Right lung (tissue), 2 donors: ENCODE measurements at regions not wholly inside any gene's neighbourhood (a gene's known extent, or its start where the extent isn't known, plus 50 kb on each side); places are given as distances from the start of the nearest gene placed in this dataset.
A peak's percentile ranks its signal among the peaks of the same experiment; 100 is the strongest.
"Not testable (repeated sequence)": the region's sequence is repeated elsewhere in the genome, so short reads cannot be mapped to it uniquely, and the experiment has no call there.

ENCODE experiments used
- DNase-seq, 2 donors: peaks; one replicate each; pipeline ENCODE4 v3.0.0-alpha.2; 2013

GRCh38 chr15:61403884-61404283, 174.8 kb upstream of the RORA start:
- no peak for DNase-seq

- no peak for DNase-seq
Measured at GRCh38 chr15:61401903-61402698, 173.0 kb upstream of the RORA start.

GRCh38 chr15:61398310-61398709, 169.2 kb upstream of the RORA start:
- DNase-seq = no peak

- DNase-seq = no peak
Measured at GRCh38 chr15:61396235-61396919, 167.3 kb upstream of the RORA start.

GRCh38 chr15:61393949-61394348, 164.8 kb upstream of the RORA start:
- DNase-seq = peak; percentile 29 to 55

- DNase-seq = no peak
Measured at GRCh38 chr15:61393524-61393923, 164.4 kb upstream of the RORA start.

GRCh38 chr15:61390138-61390537, 161.0 kb upstream of the RORA start:
- DNase-seq = no peak

- DNase-seq = no peak
Measured at GRCh38 chr15:61389334-61390028, 160.4 kb upstream of the RORA start.

GRCh38 chr15:61387675-61388074, 158.6 kb upstream of the RORA start:
- DNase-seq = no peak

- DNase-seq = no peak
Measured at GRCh38 chr15:61383421-61383820, 154.3 kb upstream of the RORA start.

GRCh38 chr15:61382927-61383326, 153.8 kb upstream of the RORA start:
- no peak for DNase-seq

GRCh38 chr15:61381501-61381900, 152.4 kb upstream of the RORA start:
- DNase-seq = no peak

- DNase-seq = no peak
Measured at GRCh38 chr15:61380270-61380669, 151.2 kb upstream of the RORA start.

- DNase-seq = no peak
Measured at GRCh38 chr15:61379005-61379404, 149.9 kb upstream of the RORA start.

- DNase-seq = no peak
Measured at GRCh38 chr15:61376961-61377360, 147.9 kb upstream of the RORA start.

GRCh38 chr15:61376516-61376915, 147.4 kb upstream of the RORA start:
- DNase-seq = no peak

GRCh38 chr15:61374848-61375247, 145.7 kb upstream of the RORA start:
- no peak for DNase-seq

GRCh38 chr15:61367953-61368352, 138.9 kb upstream of the RORA start:
- no peak for DNase-seq

- no peak for DNase-seq
Measured at GRCh38 chr15:61364871-61365270, 135.8 kb upstream of the RORA start.

GRCh38 chr15:61362912-61363311, 133.8 kb upstream of the RORA start:
- DNase-seq = not testable (repeated sequence)

GRCh38 chr15:61344293-61344692, 115.2 kb upstream of the RORA start:
- DNase-seq = no peak

GRCh38 chr15:61342390-61342789, 113.3 kb upstream of the RORA start:
- no peak for DNase-seq

- DNase-seq = no peak
Measured at GRCh38 chr15:61339516-61339915, 110.4 kb upstream of the RORA start.
